HFFc6 (cell line): ENCODE measurements at regions not wholly inside any gene's neighbourhood (a gene's known extent, or its start where the extent isn't known, plus 50 kb on each side); places are given as distances from the start of the nearest gene placed in this dataset.
A peak's percentile ranks its signal among the peaks of the same experiment; 100 is the strongest.
"Not testable (repeated sequence)": the region's sequence is repeated elsewhere in the genome, so short reads cannot be mapped to it uniquely, and the experiment has no call there.

Experiments
- DNase-seq: peaks from one replicate; pipeline ENCODE4 v3.0.0-alpha.2; 2018
- H3K27ac Mint-ChIP-seq: 2 replicates; pipeline ENCODE4 v1.8.0; 2020; ENCODE audit warnings: mild to moderate bottlenecking, mixed read lengths
- H3K27me3 Mint-ChIP-seq: 2 replicates; pipeline ENCODE4 v1.8.0; 2021; ENCODE audit warnings: mild to moderate bottlenecking, moderate library complexity, mixed read lengths; ENCODE audit not compliant: insufficient read depth
- H3K36me3 Mint-ChIP-seq: 2 replicates; pipeline ENCODE4 v1.8.0; 2021; ENCODE audit warnings: low read depth, mixed read lengths
- H3K4me1 Mint-ChIP-seq: 2 replicates; pipeline ENCODE4 v1.8.0; 2020; ENCODE audit warnings: low read depth, mixed read lengths
- H3K4me3 Mint-ChIP-seq: 2 replicates; pipeline ENCODE4 v1.8.0; 2020; ENCODE audit warnings: mild to moderate bottlenecking, moderate library complexity, mixed read lengths
- H3K9me3 Mint-ChIP-seq: 2 replicates; pipeline ENCODE4 v1.8.0; 2020; ENCODE audit warnings: mild to moderate bottlenecking, mixed read lengths
- CTCF ChIP-seq: fragments of 200-600 bp; sonication (generic); IDR thresholded peaks from 2 replicates; pipeline ENCODE4 v1.5.0; 2021; ENCODE audit warnings: antibody characterized with exemption, mild to moderate bottlenecking

GRCh38 chr4:132809298-132810032, 339.6 kb upstream of the PCDH10 start:
- Mint-ChIP-seq H3K36me3 (no peaks in the 10 kb centered on the region), H3K27ac (no peak overlapping the region), H3K4me1 (no peaks in the 10 kb centered on the region), H3K9me3 (peaks cover 12% of the 10 kb centered on the region), H3K4me3 (no peak overlapping the region), H3K27me3 (no peaks in the 10 kb centered on the region; the same call in 1 of the 2 replicates)
- TF ChIP-seq CTCF, result no peak
- no peak for DNase-seq

- H3K4me3 Mint-ChIP-seq, H3K4me1 Mint-ChIP-seq: not testable (repeated sequence)
- peaks cover 18% of the 10 kb centered on the region for H3K9me3 Mint-ChIP-seq
These were observed 336.0 kb upstream of the PCDH10 start for GRCh38 chr4:132813061-132813460.

GRCh38 chr4:132818091-132818490, 331.0 kb upstream of the PCDH10 start:
- Mint-ChIP-seq H3K27ac (no peak overlapping the region), H3K9me3 (peaks cover 18% of the 10 kb centered on the region; the same call in 1 of the 2 replicates), H3K4me3 (no peak overlapping the region), H3K27me3 (peaks cover 2% of the 10 kb centered on the region; the same call in 1 of the 2 replicates), H3K4me1 (no peaks in the 10 kb centered on the region), H3K36me3 (no peaks in the 10 kb centered on the region)
- DNase-seq, result no peak
- TF ChIP-seq CTCF, result peak; percentile 30; the same call in 1 of the 2 replicates

More at GRCh38 chr4:132813061-132813460, 336.0 kb upstream of the PCDH10 start:
- not testable (repeated sequence) for H3K36me3 Mint-ChIP-seq, H3K27ac Mint-ChIP-seq, H3K27me3 Mint-ChIP-seq, DNase-seq

DNA sequence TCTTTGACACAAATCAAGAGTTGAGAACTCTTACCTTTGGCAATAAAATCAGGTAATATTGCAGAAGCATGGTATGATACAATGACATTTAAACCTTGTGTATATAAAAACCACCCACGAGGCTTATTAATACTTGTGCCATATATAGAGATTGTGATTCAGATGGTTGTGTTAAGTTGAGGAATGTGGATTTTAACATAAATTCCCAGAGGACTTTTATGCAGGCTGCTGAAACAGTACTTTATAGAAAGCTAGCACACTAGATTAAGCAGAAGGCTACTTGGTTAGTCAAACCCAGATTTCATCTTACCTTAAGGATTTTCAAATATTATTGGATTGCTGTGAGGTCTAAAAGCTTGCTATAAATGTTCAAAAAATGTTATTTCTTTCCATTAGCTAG, 325.7 kb upstream of the PCDH10 start:
- no peak for DNase-seq
- H3K4me1 Mint-ChIP-seq, result no peaks in the 10 kb centered on the region
- no peak overlapping the region for H3K4me3 Mint-ChIP-seq
- peaks cover 12% of the 10 kb centered on the region; the same call in 1 of the 2 replicates for H3K9me3 Mint-ChIP-seq
- H3K27me3 Mint-ChIP-seq, result peaks cover 2% of the 10 kb centered on the region; the same call in 1 of the 2 replicates
- H3K36me3 Mint-ChIP-seq, result no peaks in the 10 kb centered on the region
- H3K27ac Mint-ChIP-seq, result no peak overlapping the region
- no peak for TF ChIP-seq CTCF

- DNase-seq, result no peak
- no peak for TF ChIP-seq CTCF
- H3K36me3 Mint-ChIP-seq, result no peaks in the 10 kb centered on the region
- H3K9me3 Mint-ChIP-seq, result peaks cover 16% of the 10 kb centered on the region; the same call in 1 of the 2 replicates
- no peaks in the 10 kb centered on the region for H3K4me1 Mint-ChIP-seq
- no peak overlapping the region for H3K4me3 Mint-ChIP-seq
- H3K27me3 Mint-ChIP-seq, result no peaks in the 10 kb centered on the region
- no peak overlapping the region for H3K27ac Mint-ChIP-seq
These were observed 324.3 kb upstream of the PCDH10 start for GRCh38 chr4:132824761-132825160.

DNA sequence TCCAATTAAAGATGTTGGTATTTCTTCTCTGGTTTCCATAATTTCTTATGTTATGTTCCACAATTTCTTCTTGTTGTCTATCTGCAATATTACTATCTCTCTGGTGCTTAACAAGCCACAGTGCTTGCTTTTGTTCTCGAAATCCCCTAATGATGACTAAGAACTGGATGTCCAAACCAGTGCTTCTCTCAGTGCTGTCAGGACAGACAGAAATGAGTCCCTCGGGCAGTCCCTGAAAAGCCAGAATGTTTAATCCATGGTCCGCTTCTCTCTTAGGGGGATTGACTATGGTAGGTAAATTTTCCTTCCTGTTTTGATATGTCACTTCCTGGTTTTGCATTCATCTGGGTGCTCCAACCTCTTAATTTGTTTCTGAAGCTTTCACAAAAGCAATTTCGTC, 321.6 kb upstream of the PCDH10 start:
- H3K9me3 Mint-ChIP-seq, result peaks cover 12% of the 10 kb centered on the region
- no peaks in the 10 kb centered on the region for H3K36me3 Mint-ChIP-seq
- no peaks in the 10 kb centered on the region for H3K4me1 Mint-ChIP-seq
- no peak overlapping the region for H3K27ac Mint-ChIP-seq
- no peaks in the 10 kb centered on the region for H3K27me3 Mint-ChIP-seq
- DNase-seq, result no peak
- no peak overlapping the region for H3K4me3 Mint-ChIP-seq
- no peak for TF ChIP-seq CTCF
